SK-N-SH (cell line): ENCODE measurements at regions not wholly inside any gene's neighbourhood (a gene's known extent, or its start where the extent isn't known, plus 50 kb on each side); places are given as distances from the start of the nearest gene placed in this dataset.
"Not testable (repeated sequence)": the region's sequence is repeated elsewhere in the genome, so short reads cannot be mapped to it uniquely, and the experiment has no call there.

Experiments
- CTCF ChIA-PET: fragments of 300-600, 350-600 bp; formaldehyde crosslinking; extraction: SDS; loops from one replicate; lab custom pipeline; 2021; lab: Yijun Ruan, JAX
- POLR2A ChIA-PET: fragments of 350-600 bp; sonication (Branson Sonifier 250); formaldehyde crosslinking; extraction: SDS; loops from one replicate; lab custom pipeline; 2020; ENCODE audit warnings: antibody characterized with exemption, inconsistent platforms; lab: Yijun Ruan, JAX
- DNase-seq: peaks from one replicate; pipeline ENCODE4 v3.0.0; 2012
- H2AFZ ChIP-seq: fragments of 200-600 bp; sonication (generic); 2 replicates; pipeline ENCODE4 v1.8.1; 2016; ENCODE audit warnings: antibody characterized with exemption, mild to moderate bottlenecking, low read depth
- H3F3A ChIP-seq: fragments of 200-600 bp; sonication (generic); replicated peaks from 2 replicates; pipeline ENCODE3; 2016; ENCODE audit warnings: antibody characterized with exemption, mild to moderate bottlenecking; ENCODE audit not compliant: insufficient read depth
- H3K27ac ChIP-seq, 2 experiments: fragments of 200-500 bp in 1 of 2; fragments of 200-600 bp in 1 of 2; sonication (Bioruptor generic) in 1 of 2; sonication (generic), shearing (Covaris generic) in 1 of 2; 2 replicates each; pipeline versions ENCODE4 v1.5.1 to v1.6.1; 2014 to 2016; ENCODE audit warnings: low read depth in 2 of 2, inconsistent platforms in 1 of 2, low read length in 1 of 2, mild to moderate bottlenecking in 1 of 2, mixed read lengths in 1 of 2
- H3K27me3 ChIP-seq: fragments of 200-600 bp; sonication (generic), shearing (Covaris generic); 2 replicates; pipeline ENCODE4 v1.6.1; 2016; ENCODE audit warnings: mixed run types; ENCODE audit not compliant: insufficient read depth
- H3K36me3 ChIP-seq, 2 experiments: fragments of 200-500 bp in 1 of 2; fragments of 200-600 bp in 1 of 2; sonication (Bioruptor generic) in 1 of 2; sonication (generic) in 1 of 2; replicated peaks in 1 of 2; 2 replicates each; pipeline versions ENCODE3 to v1.5.1; 2014 to 2016; ENCODE audit warnings: low read length in 1 of 2, mild to moderate bottlenecking in 1 of 2; ENCODE audit not compliant: insufficient read depth in 2 of 2, control insufficient read depth in 1 of 2
- H3K4me1 ChIP-seq, 2 experiments: fragments of 200-500 bp in 1 of 2; fragments of 200-600 bp in 1 of 2; sonication (Bioruptor generic) in 1 of 2; sonication (generic), shearing (Covaris generic) in 1 of 2; 2 replicates each; pipeline versions ENCODE4 v1.5.1 to v1.6.1; 2014 to 2016; ENCODE audit warnings: low read depth in 1 of 2, low read length in 1 of 2, mixed run types in 1 of 2; ENCODE audit not compliant: insufficient read depth in 2 of 2, control insufficient read depth in 1 of 2
- H3K4me2 ChIP-seq: fragments of 200-600 bp; sonication (generic), shearing (Covaris generic); 2 replicates; pipeline ENCODE4 v1.6.1; 2017; ENCODE audit warnings: mixed run types
- H3K4me3 ChIP-seq, 2 experiments: fragments of 200-500 bp in 1 of 2; fragments of 200-600 bp in 1 of 2; sonication (Bioruptor generic) in 1 of 2; sonication (generic), shearing (Covaris generic) in 1 of 2; 2 replicates each; pipeline versions ENCODE4 v1.5.1 to v1.8.1; 2014 to 2016; ENCODE audit warnings: low read depth in 2 of 2, inconsistent platforms in 1 of 2, low read length in 1 of 2, mild to moderate bottlenecking in 1 of 2, mixed read lengths in 1 of 2, moderate library complexity in 1 of 2
- H3K79me2 ChIP-seq: fragments of 200-600 bp; sonication (generic); 2 replicates; pipeline ENCODE4 v1.8.1; 2017; ENCODE audit warnings: mild to moderate bottlenecking; ENCODE audit not compliant: insufficient read depth
- H3K9ac ChIP-seq: fragments of 200-600 bp; sonication (generic); 2 replicates; pipeline ENCODE4 v1.6.1; 2017; ENCODE audit warnings: mixed run types
- H3K9me2 ChIP-seq: fragments of 200-600 bp; sonication (generic); 2 replicates; pipeline ENCODE4 v1.6.1; 2017; ENCODE audit warnings: mixed run types
- H3K9me3 ChIP-seq: fragments of 200-600 bp; sonication (generic); 2 replicates; pipeline ENCODE4 v1.6.1; 2017; ENCODE audit warnings: mixed run types, mild to moderate bottlenecking, moderate library complexity
- H4K20me1 ChIP-seq: fragments of 200-600 bp; sonication (generic); 2 replicates; pipeline ENCODE4 v1.6.1; 2017; ENCODE audit warnings: mild to moderate bottlenecking, mixed run types; ENCODE audit not compliant: insufficient read depth
- ELF1 ChIP-seq: IDR thresholded peaks from 2 replicates; pipeline ENCODE4 v1.4.0; 2012
- EP300 ChIP-seq, 2 experiments: IDR thresholded peaks; 2 replicates each; pipeline versions ENCODE4 v1.4.0 to v1.6.1; 2012; ENCODE audit warnings: borderline replicate concordance in 1 of 2, low read depth in 1 of 2, low read length in 1 of 2
- EZH2phosphoT487 ChIP-seq: fragments of 200-600 bp; sonication (generic); IDR thresholded peaks from 2 replicates; pipeline ENCODE4 v1.6.1; 2017; ENCODE audit warnings: low read depth, mixed run types, mild to moderate bottlenecking, antibody characterized with exemption, moderate library complexity, borderline replicate concordance
- FOXJ3 ChIP-seq: sonication (generic); formaldehyde crosslinking; IDR thresholded peaks from 2 replicates; pipeline ENCODE4 v1.5.1; 2020; ENCODE audit warnings: mild to moderate bottlenecking, missing genetic modification reagents
- FOXM1 ChIP-seq: IDR thresholded peaks from 2 replicates; pipeline ENCODE4 v1.4.0; 2012; ENCODE audit warnings: low read depth, mild to moderate bottlenecking
- GABPA ChIP-seq: IDR thresholded peaks from 2 replicates; pipeline ENCODE4 v1.4.0; 2012; ENCODE audit warnings: low read depth, mild to moderate bottlenecking
- MAX ChIP-seq: IDR thresholded peaks from 2 replicates; pipeline ENCODE4 v1.4.0; 2012; ENCODE audit warnings: low read depth
- PBX3 ChIP-seq: IDR thresholded peaks from 2 replicates; pipeline ENCODE4; 2012
- POLR2AphosphoS5 ChIP-seq: IDR thresholded peaks from 2 replicates; pipeline ENCODE4 v1.6.1; 2012; ENCODE audit warnings: low read depth, low read length
- RCOR1 ChIP-seq: fragments of 150-350 bp; IDR thresholded peaks from 2 replicates; pipeline ENCODE4 v1.6.1; 2017; ENCODE audit warnings: antibody characterized with exemption, low read length
- SIN3A ChIP-seq: IDR thresholded peaks from 2 replicates; pipeline ENCODE4 v1.6.1; 2012; ENCODE audit warnings: low read depth, mild to moderate bottlenecking, low read length, moderate library complexity, borderline replicate concordance
- TAF1 ChIP-seq: IDR thresholded peaks from 2 replicates; pipeline ENCODE4 v1.6.1; 2012; ENCODE audit warnings: low read depth, mild to moderate bottlenecking, low read length, moderate library complexity, borderline replicate concordance
- TCF12 ChIP-seq: IDR thresholded peaks from 2 replicates; pipeline ENCODE4 v1.4.0; 2012
- TEAD4 ChIP-seq: IDR thresholded peaks from 2 replicates; pipeline ENCODE4 v1.4.0; 2012; ENCODE audit warnings: mild to moderate bottlenecking, borderline replicate concordance; ENCODE audit not compliant: insufficient read depth
- USF1 ChIP-seq: IDR thresholded peaks from 2 replicates; pipeline ENCODE4 v1.4.0; 2012; ENCODE audit warnings: low read depth, borderline replicate concordance
- YY1 ChIP-seq: IDR thresholded peaks from 2 replicates; pipeline ENCODE4 v1.4.0; 2012; ENCODE audit warnings: low read depth, mild to moderate bottlenecking
- WGBS: methylation state at CpG from one replicate; pipeline ENCODE4 v1.1.6; 2017; ENCODE audit warnings: low lambda C conversion rate; 5-methylcytosine and 5-hydroxymethylcytosine counted together
- TF ChIP-seq, protein P1 (sequence below): IDR thresholded peaks from 2 replicates; pipeline ENCODE4 v1.6.1; 2012; ENCODE audit warnings: mild to moderate bottlenecking, low read depth, low read length, moderate library complexity
- TF ChIP-seq, protein P2 (sequence below): fragments of 150-350 bp; IDR thresholded peaks from 2 replicates; pipeline ENCODE4 v1.6.1; 2017; ENCODE audit warnings: antibody characterized with exemption, low read length, low read depth, borderline replicate concordance

DNA sequence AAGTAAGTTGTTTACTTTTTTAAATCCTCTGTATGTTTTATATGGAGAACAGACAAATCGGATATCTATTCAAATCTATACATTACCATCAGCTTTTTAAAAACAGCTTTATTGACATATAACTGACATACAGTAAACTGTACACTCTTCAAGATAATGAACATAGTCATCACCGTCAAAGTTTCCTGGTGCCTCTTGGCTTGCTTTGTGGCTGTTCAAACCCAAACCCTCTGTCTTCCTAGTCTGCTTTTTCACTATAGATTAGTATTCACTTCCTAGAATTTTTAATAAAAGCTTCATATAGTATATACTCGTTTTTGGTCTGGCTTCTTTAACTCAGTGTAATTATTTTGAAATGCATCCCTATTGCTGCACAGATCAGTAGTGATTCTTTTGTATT, 56.4 kb upstream of the TPTE start:
- CTCF ChIA-PET = no interaction called here
- H3K9ac ChIP-seq = no peak overlapping the region
- peaks cover 7% of the 10 kb centered on the region; the same call in 1 of the 2 replicates for H3K9me3 ChIP-seq
- no peak for DNase-seq
- no peak overlapping the region for H3K4me3 ChIP-seq
- H3K9me2 ChIP-seq = no peaks in the 10 kb centered on the region
- H3F3A ChIP-seq = no peaks in the 10 kb centered on the region
- no peaks in the 10 kb centered on the region; a peak in 1 of 4 replicates for H3K4me1 ChIP-seq
- H3K27ac ChIP-seq = no peak overlapping the region
- H4K20me1 ChIP-seq = no peaks in the 10 kb centered on the region
- H2AFZ ChIP-seq = no peak overlapping the region
- WGBS = 5% methylated on average over 3 of the region's 3 CpGs
- no peaks in the 10 kb centered on the region for H3K27me3 ChIP-seq
- H3K36me3 ChIP-seq = no peaks in the 10 kb centered on the region
- POLR2A ChIA-PET = no interaction called here
- H3K79me2 ChIP-seq = no peaks in the 10 kb centered on the region
- H3K4me2 ChIP-seq = no peak overlapping the region
- TF ChIP-seq ELF1 = no peak
- TF ChIP-seq FOXM1 = no peak
- no peak for TF ChIP-seq MAX
- TF ChIP-seq, protein P1, sequence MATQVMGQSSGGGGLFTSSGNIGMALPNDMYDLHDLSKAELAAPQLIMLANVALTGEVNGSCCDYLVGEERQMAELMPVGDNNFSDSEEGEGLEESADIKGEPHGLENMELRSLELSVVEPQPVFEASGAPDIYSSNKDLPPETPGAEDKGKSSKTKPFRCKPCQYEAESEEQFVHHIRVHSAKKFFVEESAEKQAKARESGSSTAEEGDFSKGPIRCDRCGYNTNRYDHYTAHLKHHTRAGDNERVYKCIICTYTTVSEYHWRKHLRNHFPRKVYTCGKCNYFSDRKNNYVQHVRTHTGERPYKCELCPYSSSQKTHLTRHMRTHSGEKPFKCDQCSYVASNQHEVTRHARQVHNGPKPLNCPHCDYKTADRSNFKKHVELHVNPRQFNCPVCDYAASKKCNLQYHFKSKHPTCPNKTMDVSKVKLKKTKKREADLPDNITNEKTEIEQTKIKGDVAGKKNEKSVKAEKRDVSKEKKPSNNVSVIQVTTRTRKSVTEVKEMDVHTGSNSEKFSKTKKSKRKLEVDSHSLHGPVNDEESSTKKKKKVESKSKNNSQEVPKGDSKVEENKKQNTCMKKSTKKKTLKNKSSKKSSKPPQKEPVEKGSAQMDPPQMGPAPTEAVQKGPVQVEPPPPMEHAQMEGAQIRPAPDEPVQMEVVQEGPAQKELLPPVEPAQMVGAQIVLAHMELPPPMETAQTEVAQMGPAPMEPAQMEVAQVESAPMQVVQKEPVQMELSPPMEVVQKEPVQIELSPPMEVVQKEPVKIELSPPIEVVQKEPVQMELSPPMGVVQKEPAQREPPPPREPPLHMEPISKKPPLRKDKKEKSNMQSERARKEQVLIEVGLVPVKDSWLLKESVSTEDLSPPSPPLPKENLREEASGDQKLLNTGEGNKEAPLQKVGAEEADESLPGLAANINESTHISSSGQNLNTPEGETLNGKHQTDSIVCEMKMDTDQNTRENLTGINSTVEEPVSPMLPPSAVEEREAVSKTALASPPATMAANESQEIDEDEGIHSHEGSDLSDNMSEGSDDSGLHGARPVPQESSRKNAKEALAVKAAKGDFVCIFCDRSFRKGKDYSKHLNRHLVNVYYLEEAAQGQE = no peak
- no peak for TF ChIP-seq POLR2AphosphoS5
- no peak for TF ChIP-seq PBX3
- no peak for TF ChIP-seq SIN3A
- TF ChIP-seq YY1 = no peak
- TF ChIP-seq RCOR1 = no peak
- no peak for TF ChIP-seq USF1
- TF ChIP-seq, protein P2, sequence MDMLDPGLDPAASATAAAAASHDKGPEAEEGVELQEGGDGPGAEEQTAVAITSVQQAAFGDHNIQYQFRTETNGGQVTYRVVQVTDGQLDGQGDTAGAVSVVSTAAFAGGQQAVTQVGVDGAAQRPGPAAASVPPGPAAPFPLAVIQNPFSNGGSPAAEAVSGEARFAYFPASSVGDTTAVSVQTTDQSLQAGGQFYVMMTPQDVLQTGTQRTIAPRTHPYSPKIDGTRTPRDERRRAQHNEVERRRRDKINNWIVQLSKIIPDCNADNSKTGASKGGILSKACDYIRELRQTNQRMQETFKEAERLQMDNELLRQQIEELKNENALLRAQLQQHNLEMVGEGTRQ = no peak
- no peak for TF ChIP-seq EP300 (IDR thresholded peaks at IDR 0.05; ENCODE audit: borderline replicate concordance in 1 of 2, low read depth in 1 of 2, low read length in 1 of 2)
- TF ChIP-seq TCF12 = no peak
- no peak for TF ChIP-seq TAF1
- TF ChIP-seq TEAD4 = no peak
- TF ChIP-seq GABPA = no peak
- no peak for TF ChIP-seq EZH2phosphoT487
- no peak for TF ChIP-seq FOXJ3 (CRISPR knock-in tag)

GRCh38 chr21:10465524-10466110, 55.8 kb upstream of the TPTE start:
- H3K4me2 ChIP-seq, H3K4me3 ChIP-seq, H2AFZ ChIP-seq, H3F3A ChIP-seq, H4K20me1 ChIP-seq, H3K9me2 ChIP-seq, H3K9me3 ChIP-seq, H3K9ac ChIP-seq, H3K27ac ChIP-seq, CTCF ChIA-PET, H3K36me3 ChIP-seq, H3K27me3 ChIP-seq, H3K4me1 ChIP-seq, DNase-seq, POLR2A ChIA-PET, H3K79me2 ChIP-seq: not testable (repeated sequence)
- WGBS = under 1% methylated on average over 10 of the region's 10 CpGs
